Pons (tissue), 1 donor: ENCODE measurements at regions not wholly inside any gene's neighbourhood (a gene's known extent, or its start where the extent isn't known, plus 50 kb on each side); places are given as distances from the start of the nearest gene placed in this dataset.

Source experiments
- DNase-seq: peaks from one replicate; pipeline ENCODE4 v3.0.0-alpha.2; 2016; ENCODE audit warnings: low spot score

GRCh38 chr12:86683568-86684304 is 427.5 kb upstream of the MGAT4C start:
- no peak for DNase-seq

- no peak for DNase-seq
Measured at GRCh38 chr12:86681060-86681459, 424.9 kb upstream of the MGAT4C start.

DNA sequence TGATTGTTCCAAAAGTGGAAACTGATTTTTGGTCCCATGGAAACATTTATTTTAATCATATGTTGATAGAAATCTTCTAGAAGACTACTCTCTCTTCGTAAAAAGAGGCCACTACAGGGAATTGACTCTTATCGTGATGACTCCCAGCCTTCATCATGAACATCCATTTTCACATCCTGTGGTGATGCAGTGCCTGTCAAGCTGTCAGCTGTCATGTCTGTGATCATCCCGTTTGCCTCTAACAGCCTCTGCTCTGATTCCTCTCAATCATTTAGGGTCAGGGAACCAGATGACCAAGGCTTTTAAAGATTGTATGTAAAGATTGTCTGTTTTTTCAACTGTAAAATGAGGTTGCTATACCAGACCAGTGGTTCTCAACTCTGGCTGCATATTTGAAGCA is 419.0 kb upstream of the MGAT4C start:
- no peak for DNase-seq

DNA sequence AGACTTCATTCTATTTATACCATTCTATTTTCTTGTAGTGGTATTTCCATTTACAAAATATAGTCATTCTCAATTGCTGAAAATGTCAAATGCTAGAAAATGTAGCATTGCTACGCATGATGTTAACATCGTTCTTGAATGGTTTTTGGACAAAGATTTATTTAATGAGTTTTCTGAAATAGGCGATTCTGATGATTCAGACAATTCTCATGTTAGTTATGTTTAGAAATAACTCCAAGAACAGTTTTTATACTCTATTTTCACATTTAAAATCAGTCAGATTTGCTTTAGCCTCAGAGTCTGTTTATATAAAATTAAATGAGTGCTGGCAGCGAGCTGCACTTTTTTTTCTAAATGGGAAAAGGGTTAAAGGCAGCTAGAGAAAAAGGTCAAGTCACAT is 414.8 kb upstream of the MGAT4C start:
- no peak for DNase-seq

DNA sequence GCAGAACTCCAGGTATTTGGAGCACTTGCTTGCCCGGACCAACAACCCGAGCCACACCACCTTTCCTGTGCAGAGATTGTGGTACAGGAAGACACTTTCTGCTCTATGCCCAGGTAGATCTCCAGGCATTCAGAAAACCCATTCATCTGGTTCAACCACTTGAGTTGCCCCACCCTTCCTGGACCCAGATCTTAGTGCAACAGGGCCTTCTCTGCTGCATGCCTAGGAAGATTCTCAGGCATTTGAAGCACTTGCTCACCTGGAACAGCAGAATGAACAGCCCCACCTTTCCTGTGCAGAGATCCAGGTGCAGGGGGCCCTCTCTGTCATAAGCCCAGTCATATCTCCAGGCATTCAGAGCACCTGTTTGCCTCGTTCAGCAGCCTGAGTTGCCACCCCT is 412.8 kb upstream of the MGAT4C start:
- DNase-seq = no peak

DNA sequence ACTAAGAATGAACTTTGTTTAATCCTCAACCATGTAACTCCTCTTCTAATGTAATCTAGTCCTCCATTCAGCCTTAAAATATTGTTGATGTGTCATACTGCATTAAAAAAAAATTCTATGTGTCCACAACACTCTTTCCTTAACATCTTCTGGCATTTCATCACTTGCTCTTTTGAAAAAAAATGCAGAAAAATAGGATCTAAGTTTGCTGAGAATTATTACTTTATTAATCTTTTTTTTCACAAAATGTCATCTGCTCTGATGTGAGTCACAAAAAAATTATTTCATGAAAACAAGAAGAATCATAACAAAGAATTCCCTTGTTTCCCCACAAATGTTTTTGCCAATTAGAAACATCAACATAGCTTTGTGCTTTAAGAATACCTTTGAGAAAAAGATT is 410.1 kb upstream of the MGAT4C start:
- DNase-seq = no peak

- DNase-seq = no peak
Measured at GRCh38 chr12:86663716-86664115, 407.5 kb upstream of the MGAT4C start.

DNA sequence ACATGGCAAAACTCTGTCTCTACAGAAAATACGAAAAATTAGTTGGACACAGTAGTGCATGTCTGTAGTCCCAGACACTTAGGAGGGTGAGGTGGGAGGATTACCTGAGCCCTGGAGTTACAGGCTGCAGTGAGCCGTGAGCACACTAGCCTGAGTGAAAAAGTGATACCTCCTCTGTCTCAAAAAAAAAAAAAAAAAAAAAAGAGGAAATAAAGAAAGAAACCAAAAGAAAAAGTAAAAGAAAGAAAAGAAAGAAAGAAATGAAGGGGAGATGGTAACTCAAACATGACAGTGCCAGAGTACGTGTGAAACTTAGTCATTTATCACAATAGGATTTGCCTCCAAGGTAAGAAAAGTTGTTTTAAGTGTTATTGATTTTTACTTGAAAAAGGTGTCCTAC is 407.0 kb upstream of the MGAT4C start:
- DNase-seq = no peak

DNA sequence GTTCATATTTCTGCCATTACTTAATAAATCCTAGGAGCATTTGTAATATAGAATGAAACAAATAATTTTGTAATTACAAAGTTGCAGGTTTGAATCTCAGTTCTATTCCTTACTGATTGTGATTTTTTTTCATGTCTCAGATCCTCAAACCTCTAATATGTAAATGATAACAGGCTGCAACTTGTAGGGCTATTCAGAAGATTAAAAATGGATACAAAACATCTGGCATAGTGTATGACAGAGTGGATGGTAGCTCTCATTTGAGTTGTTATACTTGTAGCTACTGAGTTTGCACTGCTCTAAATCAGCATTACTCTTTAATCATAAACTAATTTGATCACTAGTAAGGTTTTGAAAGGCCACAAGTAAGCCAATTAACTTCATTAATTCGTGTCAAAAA is 406.3 kb upstream of the MGAT4C start:
- no peak for DNase-seq

- DNase-seq = no peak
Measured at GRCh38 chr12:86660488-86661147, 404.4 kb upstream of the MGAT4C start.

- DNase-seq = no peak
Measured at GRCh38 chr12:86659985-86660384, 403.8 kb upstream of the MGAT4C start.

DNA sequence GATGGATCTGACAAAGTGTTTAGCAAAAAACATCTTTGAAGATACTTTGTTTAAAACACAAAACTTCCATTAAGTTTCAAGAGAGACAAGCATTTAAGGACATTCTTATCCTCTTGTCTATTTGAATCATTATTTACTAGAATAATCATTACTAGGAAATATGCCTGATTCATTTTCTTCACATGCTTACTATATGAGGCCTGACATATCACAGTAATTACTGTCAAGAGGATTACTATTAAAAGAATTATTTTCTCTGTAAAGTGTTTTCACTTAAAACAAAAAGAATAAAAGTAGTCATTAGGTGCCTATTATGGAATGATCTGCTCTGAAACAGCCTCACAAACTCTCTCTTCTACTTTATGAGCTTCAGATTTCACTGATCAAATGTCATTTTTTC is 402.1 kb upstream of the MGAT4C start:
- DNase-seq = no peak

DNA sequence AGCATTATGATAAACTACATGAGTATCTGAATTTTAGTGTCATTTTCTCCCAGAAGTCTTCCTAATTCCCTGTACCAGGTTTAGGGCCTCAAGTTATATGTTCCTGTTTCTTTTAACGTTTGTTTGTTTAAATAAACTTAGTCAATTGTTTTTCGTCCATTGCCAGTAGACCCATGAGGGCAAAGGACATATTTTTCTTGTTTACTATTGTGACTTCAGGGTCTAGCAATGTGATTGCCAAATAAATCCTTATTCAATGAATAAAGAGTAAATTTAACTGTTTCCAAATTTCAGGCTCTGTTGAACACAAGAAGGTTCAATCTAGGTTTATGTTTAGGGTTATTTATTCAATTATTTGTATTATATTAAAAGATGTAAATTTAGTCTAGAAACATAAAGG is 391.6 kb upstream of the MGAT4C start:
- DNase-seq = no peak

DNA sequence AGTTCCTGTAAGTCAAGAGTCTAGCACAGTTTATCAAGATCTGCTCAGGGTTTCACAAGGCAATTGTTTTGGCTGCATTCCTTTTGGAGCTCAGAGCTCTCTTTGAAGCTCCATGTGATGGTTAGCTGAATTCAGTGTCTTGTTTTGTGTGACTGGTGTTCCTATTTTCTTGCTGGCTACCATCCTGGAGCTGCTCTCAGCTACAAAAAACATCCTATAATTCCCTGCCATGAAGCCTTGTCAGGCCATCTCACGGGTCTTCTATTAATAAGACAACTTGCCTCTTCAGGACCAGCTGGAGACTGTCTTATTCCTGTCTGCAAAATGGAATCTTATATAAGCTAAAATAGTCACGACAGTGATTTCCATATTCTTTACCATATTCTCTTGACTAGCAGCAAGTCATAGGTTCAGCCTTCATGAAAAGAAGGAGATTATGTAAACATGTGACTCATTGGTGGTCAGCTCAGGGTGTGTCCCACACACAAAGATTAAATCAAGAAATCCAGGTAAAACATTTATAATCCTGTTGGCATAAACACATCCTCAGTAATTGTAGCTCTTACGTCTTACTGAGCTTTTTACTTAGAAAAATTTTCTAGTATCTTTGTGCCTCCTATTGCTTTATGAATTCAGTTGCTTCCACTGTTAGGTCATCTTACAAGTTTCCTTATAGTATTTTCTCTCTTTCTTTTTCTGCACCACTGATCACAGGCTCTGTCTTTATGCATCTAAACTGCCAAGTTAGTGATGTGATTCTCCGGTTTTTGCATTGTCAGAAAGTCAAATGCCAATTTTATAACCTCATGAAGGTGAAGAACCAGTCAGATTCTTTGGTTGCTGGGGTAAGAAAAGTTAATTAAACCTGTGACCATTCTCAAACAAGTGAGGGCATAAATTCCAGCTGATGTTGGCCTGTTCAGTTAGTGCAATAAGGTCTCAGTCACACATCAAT is 378.5 kb upstream of the MGAT4C start:
- DNase-seq = peak; percentile 7

DNA sequence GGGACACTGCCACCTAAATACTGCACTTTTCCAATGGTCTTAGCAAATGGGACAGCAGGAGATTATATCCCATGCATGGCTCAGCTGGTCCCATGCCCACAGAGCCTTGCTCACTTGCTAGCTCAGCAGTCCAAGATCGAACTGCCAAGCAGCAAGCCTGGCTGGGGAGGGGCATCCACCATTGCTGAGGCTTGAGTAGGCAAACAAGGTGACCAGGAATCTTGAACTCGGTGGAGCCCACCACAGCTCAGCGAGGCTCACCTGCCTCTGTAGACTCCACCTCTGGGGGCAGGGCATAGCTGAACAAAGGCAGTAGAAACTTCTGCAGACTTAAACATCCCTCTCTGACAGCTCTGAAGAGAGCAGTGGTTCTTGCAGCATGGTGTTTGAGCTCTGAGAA is 370.8 kb upstream of the MGAT4C start:
- no peak for DNase-seq

DNA sequence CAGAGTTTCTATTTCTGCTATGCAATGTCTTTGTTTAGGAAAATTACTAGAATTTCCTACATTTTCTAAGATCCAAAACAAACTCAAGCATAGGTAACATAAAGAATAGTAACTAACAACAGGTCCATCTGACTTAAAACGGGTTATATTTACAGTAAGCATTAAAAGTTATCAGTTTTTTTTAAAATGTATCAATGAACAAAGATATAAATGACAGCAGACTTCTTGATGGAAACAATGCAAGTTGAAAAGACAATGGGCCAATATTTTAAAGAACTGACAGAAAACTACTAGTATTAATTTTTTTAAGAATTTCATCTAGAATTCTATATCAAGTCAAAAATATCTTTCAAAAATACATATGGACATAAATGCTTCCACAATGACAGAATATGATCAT is 367.1 kb upstream of the MGAT4C start:
- no peak for DNase-seq

DNA sequence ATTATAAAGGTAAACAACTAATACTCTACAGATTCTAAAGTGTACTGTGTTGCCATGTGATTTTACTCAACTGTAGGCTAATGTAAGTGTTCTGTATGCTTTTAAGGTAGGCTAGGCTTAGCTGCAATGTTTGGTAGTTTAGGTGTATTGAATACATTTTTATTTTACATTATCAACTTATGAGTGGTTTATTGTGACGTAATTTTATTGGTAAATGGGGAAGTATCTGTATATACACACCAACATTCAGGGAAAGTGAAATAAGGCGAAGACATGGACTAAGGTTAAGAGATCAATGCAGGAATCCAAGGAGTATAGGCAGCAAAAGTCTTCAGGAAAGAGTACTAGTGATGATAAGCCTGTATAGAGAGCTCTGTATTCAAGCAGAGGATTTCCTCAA is 365.8 kb upstream of the MGAT4C start:
- no peak for DNase-seq

DNA sequence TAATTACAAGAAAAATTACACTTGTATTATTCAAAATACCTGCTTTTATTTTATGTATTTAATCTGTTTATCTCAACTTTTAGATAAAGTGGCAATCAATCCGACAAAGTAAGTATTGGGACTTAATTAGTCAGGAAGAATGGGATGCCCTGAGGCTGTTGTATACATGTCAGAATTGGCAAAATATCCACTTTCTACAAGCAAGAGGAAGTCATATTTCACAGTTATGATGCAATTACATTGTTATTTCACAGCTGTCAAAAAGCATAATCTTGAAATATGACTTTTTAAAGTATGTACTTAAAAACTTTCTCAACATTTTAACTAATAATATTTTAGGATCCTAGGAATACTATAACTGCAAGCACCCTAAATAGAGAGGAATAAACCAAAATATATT is 357.1 kb upstream of the MGAT4C start:
- DNase-seq = no peak

DNA sequence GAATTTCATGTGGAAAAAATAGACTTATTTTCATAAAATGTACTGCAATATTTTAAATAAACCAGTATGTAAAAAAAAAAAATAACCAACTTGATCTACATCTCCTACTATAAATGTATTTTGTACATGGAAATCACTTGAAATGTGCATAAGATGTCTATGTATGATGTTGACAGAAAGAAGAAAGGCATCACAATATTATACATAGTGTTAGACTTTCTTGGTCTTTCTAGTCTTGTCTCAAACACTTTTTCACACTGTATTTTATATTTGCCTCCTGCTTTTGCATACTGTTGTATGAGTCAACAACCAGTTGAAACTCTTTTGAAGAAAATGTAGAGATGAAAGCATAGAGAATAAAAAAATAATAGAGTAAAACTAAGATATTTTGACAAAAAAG is 352.4 kb upstream of the MGAT4C start:
- DNase-seq = no peak

DNA sequence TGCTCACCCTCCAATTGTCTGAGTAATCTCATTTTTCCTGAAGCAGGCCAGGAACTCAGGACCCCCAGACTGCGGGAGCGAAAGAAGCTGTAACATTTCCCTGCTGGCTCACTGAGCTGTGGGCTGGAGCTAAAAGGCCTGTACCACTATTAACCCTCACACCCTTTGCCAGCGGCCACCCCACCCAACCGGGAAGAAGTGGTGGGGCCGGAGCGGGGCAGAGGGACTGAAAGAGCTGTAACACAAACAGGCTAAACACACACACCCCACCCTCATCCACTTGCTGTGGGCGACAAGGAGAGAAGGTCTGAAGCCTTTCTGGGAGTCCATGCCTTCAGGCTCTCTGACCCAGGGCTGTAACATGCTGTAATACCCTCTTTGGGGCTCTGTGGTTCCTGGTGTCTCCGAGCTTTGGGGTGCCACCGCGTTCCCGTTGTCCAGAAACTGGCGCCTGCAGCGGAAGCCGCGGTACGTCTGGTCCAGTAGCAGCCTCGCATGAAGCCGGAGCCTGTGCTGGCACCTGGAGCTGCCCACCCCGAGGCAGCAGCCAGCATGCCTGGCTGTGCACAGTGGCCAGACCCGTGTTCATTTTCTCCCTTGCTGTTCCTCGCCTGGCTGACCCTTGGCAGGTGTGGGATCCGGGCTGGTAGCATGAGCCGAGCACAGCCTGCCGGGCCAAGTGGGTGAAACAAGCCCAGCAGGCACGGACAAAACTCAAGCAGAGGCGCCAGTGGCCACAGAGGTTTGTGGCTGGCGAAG is 345.5 kb upstream of the MGAT4C start:
- DNase-seq = no peak

- DNase-seq = no peak
Measured at GRCh38 chr12:86600664-86601231, 344.6 kb upstream of the MGAT4C start.

DNA sequence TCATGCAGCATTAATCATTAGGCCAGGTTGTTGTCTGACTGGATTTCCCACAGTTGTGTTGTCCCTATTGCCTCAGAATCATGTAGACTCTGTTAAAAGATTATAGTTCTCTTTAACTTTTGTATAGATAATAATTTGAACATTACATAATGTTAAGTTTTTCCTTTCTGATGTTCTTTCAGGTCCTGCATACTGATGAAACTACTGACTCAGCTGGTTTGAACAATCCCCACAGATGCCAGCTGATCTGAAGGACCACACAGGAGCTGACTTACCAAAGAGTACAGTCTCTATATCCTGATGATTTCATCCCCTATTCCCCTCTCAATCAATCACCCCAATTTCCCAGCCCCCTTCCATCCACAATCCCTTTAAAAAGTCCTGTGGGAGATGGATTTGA is 341.2 kb upstream of the MGAT4C start:
- no peak for DNase-seq
